K562 (cell line): ENCODE measurements at regions not wholly inside any gene's neighbourhood (a gene's known extent, or its start where the extent isn't known, plus 50 kb on each side); places are given as distances from the start of the nearest gene placed in this dataset.

Source experiments
- ATAC-seq: fragments of 200-7000 bp; cut with Tn5 transposase; 3 replicates; pipeline ENCODE4 v1.9.1; 2020; ENCODE audit warnings: moderate library complexity
- BruUV-seq: library from RNA; stranded (reverse); fragments of 400-500 nt; replicated peaks from 2 replicates; lab custom pipeline; 2021; lab: Mats Ljungman, UMichigan
- CTCF ChIA-PET: fragments of 300-600 bp; formaldehyde crosslinking; extraction: SDS; loops from one replicate; lab custom pipeline; 2021; ENCODE audit warnings: low intra/inter-chr PET ratio; lab: Yijun Ruan, JAX
- POLR2A ChIA-PET: fragments of 300-600, 350-650 bp; sonication (Branson Sonifier 250); formaldehyde crosslinking; extraction: SDS; loops from one replicate; lab custom pipeline; 2021; ENCODE audit warnings: antibody characterized with exemption, inconsistent platforms; lab: Yijun Ruan, JAX
- DNase-seq, 4 experiments: peaks; one replicate each; pipeline versions ENCODE4 v3.0.0 to v3.0.0-alpha.2; 2011 to 2018; ENCODE audit warnings: low spot score in 3 of 4, mixed read lengths in 3 of 4; ENCODE audit errors: extremely low read depth in 1 of 4
- FAIRE-seq: peaks from 2 replicates; lab custom pipeline; 2011; peaks lifted over from hg19 to GRCh38; lab: Jason Lieb, UNC
- H2AFZ ChIP-seq: 2 replicates; pipeline ENCODE4 v1.6.0; 2011; ENCODE audit warnings: low read depth, low read length, control low read depth, inconsistent platforms
- H3K27ac ChIP-seq: fragments of 200-600 bp; 3 replicates; pipeline ENCODE4 v1.8.0; 2011; ENCODE audit warnings: low read depth, mild to moderate bottlenecking, control low read depth, inconsistent platforms, low read length, moderate library complexity, mixed read lengths; ENCODE audit errors: extremely low read depth
- H3K27me3 ChIP-seq, 2 experiments: fragments of 300-600 bp in 1 of 2; 2 replicates in 1 of 2; 3 replicates in 1 of 2; pipeline versions ENCODE4 v1.6.0 to v1.8.0; 2011; ENCODE audit warnings: inconsistent platforms in 2 of 2, low read length in 2 of 2, mild to moderate bottlenecking in 1 of 2, mixed read lengths in 1 of 2, moderate library complexity in 1 of 2; ENCODE audit not compliant: control insufficient read depth in 2 of 2, insufficient read depth in 2 of 2
- H3K36me3 ChIP-seq: fragments of 300-600 bp; 3 replicates; pipeline ENCODE4 v1.8.0; 2011; ENCODE audit warnings: mild to moderate bottlenecking, low read length, inconsistent platforms; ENCODE audit not compliant: control insufficient read depth, insufficient read depth
- H3K4me1 ChIP-seq, 2 experiments: fragments of 200-600 bp in 1 of 2; replicated peaks in 1 of 2; 2 replicates in 1 of 2; 3 replicates in 1 of 2; pipeline versions ENCODE4 v1.5.1 to v1.8.0; 2011; ENCODE audit warnings: inconsistent platforms in 2 of 2, low read length in 2 of 2, mild to moderate bottlenecking in 1 of 2, mixed read lengths in 1 of 2, moderate library complexity in 1 of 2; ENCODE audit not compliant: control insufficient read depth in 2 of 2, insufficient read depth in 2 of 2
- H3K4me2 ChIP-seq: 2 replicates; pipeline ENCODE4 v1.6.1; 2011; ENCODE audit warnings: low read length, control low read depth, inconsistent platforms, mixed read lengths; ENCODE audit not compliant: insufficient read depth
- H3K4me3 ChIP-seq: fragments of 200-600 bp; sonication (generic), shearing (Covaris generic); 2 replicates; pipeline ENCODE4 v1.5.1; 2016; ENCODE audit warnings: control low read depth, inconsistent platforms
- H3K79me2 ChIP-seq: fragments of 200-600 bp; 3 replicates; pipeline ENCODE4 v1.8.0; 2011; ENCODE audit warnings: low read length, inconsistent platforms; ENCODE audit not compliant: control insufficient read depth, insufficient read depth
- H3K9ac ChIP-seq, 2 experiments: 2 replicates each; pipeline versions ENCODE4 v1.6.0 to v1.6.1; 2011; ENCODE audit warnings: low read depth in 2 of 2, low read length in 2 of 2, control low read depth in 1 of 2, inconsistent platforms in 1 of 2, mild to moderate bottlenecking in 1 of 2, mixed read lengths in 1 of 2; ENCODE audit not compliant: insufficient read depth in 1 of 2
- H3K9me1 ChIP-seq: one replicate; pipeline ENCODE4 v1.6.0; 2011; ENCODE audit warnings: inconsistent platforms, mild to moderate bottlenecking, low read length, moderate library complexity; ENCODE audit not compliant: control insufficient read depth, insufficient read depth
- H3K9me3 ChIP-seq: replicated peaks from 2 replicates; pipeline ENCODE4 v1.5.1; 2011; ENCODE audit warnings: low read depth, low read length, inconsistent platforms; ENCODE audit not compliant: control insufficient read depth, insufficient read depth
- H4K20me1 ChIP-seq: replicated peaks from 2 replicates; pipeline ENCODE4 v1.6.1; 2011; ENCODE audit warnings: low read length, inconsistent platforms, mixed read lengths; ENCODE audit not compliant: control insufficient read depth, insufficient read depth
- ETV1 ChIP-seq: fragments of 450-650 bp; conservative IDR thresholded peaks from 2 replicates; pipeline ENCODE4 v1.6.1; 2016; ENCODE audit warnings: missing genetic modification characterization, control low read depth, low read depth, missing compliant biosample characterization
- HMBOX1 ChIP-seq: sonication (generic); IDR thresholded peaks from 2 replicates; pipeline ENCODE4 v1.6.1; 2016
- HMG20A ChIP-seq: fragments of 450-650 bp; formaldehyde crosslinking; conservative IDR thresholded peaks from 2 replicates; pipeline ENCODE4 v1.4.0; 2020; ENCODE audit warnings: mild to moderate bottlenecking, mixed read lengths
- JUN ChIP-seq, 2 experiments: sonication (generic) in 1 of 2; formaldehyde crosslinking in 1 of 2; IDR thresholded peaks; 2 replicates each; pipeline versions ENCODE4 v1.6.1 to v1.8.0; 2012 to 2022; ENCODE audit warnings: borderline replicate concordance in 2 of 2, mild to moderate bottlenecking in 2 of 2, improper control_type of control experiment in 1 of 2, low read depth in 1 of 2, low read length in 1 of 2, missing genetic modification reagents in 1 of 2
- MAFG ChIP-seq: fragments of 450-650 bp; conservative IDR thresholded peaks from 2 replicates; pipeline ENCODE4 v1.6.1; 2016; ENCODE audit warnings: missing genetic modification characterization, missing compliant biosample characterization
- PCBP2 ChIP-seq: fragments of 200-400 bp; formaldehyde crosslinking; IDR thresholded peaks from 2 replicates; pipeline ENCODE4 v1.6.1; 2018; ENCODE audit warnings: low read length, low read depth, mild to moderate bottlenecking, moderate library complexity; ENCODE audit not compliant: poor library complexity, severe bottlenecking
- POLR2A ChIP-seq: fragments of 450-650 bp; conservative IDR thresholded peaks from 2 replicates; pipeline ENCODE4 v1.6.1; 2016
- SAFB2 ChIP-seq: fragments of 200-400 bp; formaldehyde crosslinking; IDR thresholded peaks from 2 replicates; pipeline ENCODE4 v1.6.1; 2018; ENCODE audit warnings: borderline replicate concordance, low read length, low read depth, moderate library complexity; ENCODE audit not compliant: severe bottlenecking
- VEZF1 ChIP-seq: fragments of 200-800 bp; sonication (Bioruptor generic); IDR thresholded peaks from 2 replicates; pipeline ENCODE4 v1.6.1; 2017; ENCODE audit warnings: missing genetic modification characterization, missing compliant biosample characterization
- WGBS: fragments of 100-300 bp; shearing (Covaris generic); methylation state at CpG from one replicate; pipeline ENCODE4 v1.1.6; 2016; ENCODE audit warnings: low coverage, mixed read lengths; ENCODE audit not compliant: insufficient coverage; ENCODE audit errors: missing lambda C conversion rate; 5-methylcytosine and 5-hydroxymethylcytosine counted together
- in situ Hi-C: fragments of 300-500 bp; cut with MboI; formaldehyde crosslinking; loops from 4 replicates; pipeline ENCODE4 v1.15.0; 2018; ENCODE audit warnings: inconsistent platforms, mixed read lengths
- intact Hi-C: fragments of 100-400 bp; cut with micrococcal nuclease; formaldehyde crosslinking; loops from 2 replicates; pipeline ENCODE4 v1.14.2; 2022
- TF ChIP-seq, protein P1 (sequence below): sonication (generic); formaldehyde crosslinking; IDR thresholded peaks from 2 replicates; pipeline ENCODE4 v1.8.0; 2023; ENCODE audit warnings: mild to moderate bottlenecking, missing genetic modification reagents

DNA sequence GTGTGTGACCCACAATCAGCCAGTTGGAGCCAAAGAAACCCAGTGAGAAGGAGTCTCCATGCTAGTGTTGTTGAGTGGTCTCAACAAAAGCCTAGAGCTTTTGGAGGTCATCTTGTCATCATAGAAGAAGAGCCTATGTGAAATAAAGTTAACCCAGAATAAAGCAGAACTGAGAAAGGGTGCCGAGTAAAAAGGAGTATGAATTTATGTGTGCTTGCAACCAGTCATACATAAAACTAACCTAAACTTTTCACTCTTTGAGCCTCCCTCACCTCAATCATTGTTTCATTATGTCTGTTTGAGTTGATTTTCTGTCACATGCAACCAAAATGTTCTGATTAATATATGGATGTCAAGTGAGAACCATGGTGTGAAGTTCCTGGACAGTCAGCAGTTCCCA is 599.3 kb upstream of the ZEB2 start (continued):
- TF ChIP-seq ETV1 (tag) = no peak
- TF ChIP-seq JUN (IDR thresholded peaks at IDR 0.05; ENCODE audit: borderline replicate concordance, low read depth, low read length) = no peak
- no peak for TF ChIP-seq JUN (CRISPR knock-in tag; IDR thresholded peaks at IDR 0.05; ENCODE audit: borderline replicate concordance)
- no peak for TF ChIP-seq PCBP2
- TF ChIP-seq MAFG = no peak
- no peak for TF ChIP-seq HMBOX1

- in situ Hi-C loops (no loop called here), intact Hi-C loops (no loop called here)
- no peaks in the 10 kb centered on the region for H3K4me1 ChIP-seq
- no peaks in the 10 kb centered on the region for H3K79me2 ChIP-seq
- no peaks in the 10 kb centered on the region for H3K27me3 ChIP-seq
- ATAC-seq (no peak), FAIRE-seq (no peak), DNase-seq (no peak)
- ChIA-PET POLR2A (no interaction called here), CTCF (no interaction called here)
- H3K4me2 ChIP-seq = no peak overlapping the region
- WGBS = 14% methylated on average over 5 of the region's 5 CpGs
- no peaks in the 10 kb centered on the region for H3K9me3 ChIP-seq
- H3K4me3 ChIP-seq = no peak overlapping the region
- no peak overlapping the region for H2AFZ ChIP-seq
- no peaks in the 10 kb centered on the region for H4K20me1 ChIP-seq
- BruUV-seq = no TSS peak
- H3K27ac ChIP-seq = no peak overlapping the region
- H3K9ac ChIP-seq = no peak overlapping the region
- no peaks in the 10 kb centered on the region for H3K36me3 ChIP-seq
- no peaks in the 10 kb centered on the region for H3K9me1 ChIP-seq
- TF ChIP-seq HMG20A (no peak), SAFB2 (no peak), VEZF1 (CRISPR knock-in tag) (no peak), POLR2A (no peak)
- TF ChIP-seq, protein P1, sequence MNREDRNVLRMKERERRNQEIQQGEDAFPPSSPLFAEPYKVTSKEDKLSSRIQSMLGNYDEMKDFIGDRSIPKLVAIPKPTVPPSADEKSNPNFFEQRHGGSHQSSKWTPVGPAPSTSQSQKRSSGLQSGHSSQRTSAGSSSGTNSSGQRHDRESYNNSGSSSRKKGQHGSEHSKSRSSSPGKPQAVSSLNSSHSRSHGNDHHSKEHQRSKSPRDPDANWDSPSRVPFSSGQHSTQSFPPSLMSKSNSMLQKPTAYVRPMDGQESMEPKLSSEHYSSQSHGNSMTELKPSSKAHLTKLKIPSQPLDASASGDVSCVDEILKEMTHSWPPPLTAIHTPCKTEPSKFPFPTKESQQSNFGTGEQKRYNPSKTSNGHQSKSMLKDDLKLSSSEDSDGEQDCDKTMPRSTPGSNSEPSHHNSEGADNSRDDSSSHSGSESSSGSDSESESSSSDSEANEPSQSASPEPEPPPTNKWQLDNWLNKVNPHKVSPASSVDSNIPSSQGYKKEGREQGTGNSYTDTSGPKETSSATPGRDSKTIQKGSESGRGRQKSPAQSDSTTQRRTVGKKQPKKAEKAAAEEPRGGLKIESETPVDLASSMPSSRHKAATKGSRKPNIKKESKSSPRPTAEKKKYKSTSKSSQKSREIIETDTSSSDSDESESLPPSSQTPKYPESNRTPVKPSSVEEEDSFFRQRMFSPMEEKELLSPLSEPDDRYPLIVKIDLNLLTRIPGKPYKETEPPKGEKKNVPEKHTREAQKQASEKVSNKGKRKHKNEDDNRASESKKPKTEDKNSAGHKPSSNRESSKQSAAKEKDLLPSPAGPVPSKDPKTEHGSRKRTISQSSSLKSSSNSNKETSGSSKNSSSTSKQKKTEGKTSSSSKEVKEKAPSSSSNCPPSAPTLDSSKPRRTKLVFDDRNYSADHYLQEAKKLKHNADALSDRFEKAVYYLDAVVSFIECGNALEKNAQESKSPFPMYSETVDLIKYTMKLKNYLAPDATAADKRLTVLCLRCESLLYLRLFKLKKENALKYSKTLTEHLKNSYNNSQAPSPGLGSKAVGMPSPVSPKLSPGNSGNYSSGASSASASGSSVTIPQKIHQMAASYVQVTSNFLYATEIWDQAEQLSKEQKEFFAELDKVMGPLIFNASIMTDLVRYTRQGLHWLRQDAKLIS (CRISPR knock-in tag) = no peak
These were observed 597.2 kb upstream of the ZEB2 start for GRCh38 chr2:145116834-145117725.
